ENCODE measurements at regions not wholly inside any gene's neighbourhood (a gene's known extent, or its start where the extent isn't known, plus 50 kb on each side); places are given as distances from the start of the nearest gene placed in this dataset.

DNA sequence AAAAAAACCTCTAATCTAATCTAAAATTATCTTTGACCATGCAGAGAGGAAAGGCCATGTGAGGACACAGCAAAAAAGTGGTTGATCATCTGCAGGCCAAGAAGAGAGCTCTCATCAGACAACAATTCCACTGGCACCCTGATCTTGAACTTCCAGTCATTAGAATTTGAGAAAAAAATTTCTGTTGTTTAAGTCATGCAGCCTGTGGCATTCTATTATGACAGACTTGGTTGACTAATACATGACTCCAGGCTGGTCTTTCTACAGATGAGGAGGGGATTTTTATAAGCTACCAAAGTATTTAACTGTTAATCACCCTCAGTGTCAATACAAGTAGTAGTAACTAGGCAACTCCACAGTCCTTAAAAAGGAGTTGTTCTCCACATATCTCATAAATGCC lies 358.5 kb upstream of the RGMB start:
- DNase-seq = no peak

DNA sequence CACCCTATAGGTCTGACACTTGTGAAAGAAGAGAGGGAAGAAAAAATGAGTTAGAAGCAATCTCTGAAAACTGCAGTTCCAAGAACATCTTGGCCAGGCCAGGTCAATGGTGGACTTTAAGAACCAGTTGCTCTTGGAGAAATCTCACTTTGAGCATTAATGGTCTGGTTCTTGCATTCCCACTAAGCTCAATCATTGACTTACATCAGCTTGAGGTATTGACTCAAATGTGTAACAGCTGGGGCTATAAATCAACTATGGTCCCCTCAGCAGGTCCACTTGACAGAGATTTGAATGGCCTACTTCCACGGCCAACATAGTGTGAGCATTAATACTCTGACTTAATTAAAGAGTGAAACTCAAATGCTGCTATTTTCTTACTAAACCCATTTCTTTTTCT lies 357.8 kb upstream of the RGMB start:
- DNase-seq = no peak

- DNase-seq = no peak
Measured at GRCh38 chr5:98416541-98416940, 356.9 kb upstream of the RGMB start.

- DNase-seq = no peak
Measured at GRCh38 chr5:98419825-98420224, 353.6 kb upstream of the RGMB start.

GRCh38 chr5:98424681-98425450 lies 348.6 kb upstream of the RGMB start:
- DNase-seq = no peak

DNA sequence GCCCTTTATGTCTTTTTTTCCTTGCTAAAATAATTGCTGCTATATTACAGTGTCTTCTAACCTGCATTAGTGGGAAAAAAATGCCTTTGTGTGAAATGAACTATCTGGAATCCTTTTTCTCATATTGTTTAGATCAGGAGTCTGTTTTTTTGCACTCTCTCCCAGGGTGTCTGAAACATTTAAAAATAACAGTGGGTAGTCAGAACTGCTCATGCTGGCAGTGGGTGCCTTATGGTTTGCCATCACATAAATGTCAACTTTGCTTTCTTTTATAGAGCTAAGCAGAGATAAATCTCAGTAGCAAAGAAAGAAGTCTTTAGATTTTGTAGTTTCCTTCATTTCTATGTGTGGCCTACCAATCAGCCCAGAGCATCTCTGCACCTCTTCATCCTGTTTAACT lies 347.8 kb upstream of the RGMB start:
- peak in 1 of 2 donors; percentile 5 for DNase-seq

DNA sequence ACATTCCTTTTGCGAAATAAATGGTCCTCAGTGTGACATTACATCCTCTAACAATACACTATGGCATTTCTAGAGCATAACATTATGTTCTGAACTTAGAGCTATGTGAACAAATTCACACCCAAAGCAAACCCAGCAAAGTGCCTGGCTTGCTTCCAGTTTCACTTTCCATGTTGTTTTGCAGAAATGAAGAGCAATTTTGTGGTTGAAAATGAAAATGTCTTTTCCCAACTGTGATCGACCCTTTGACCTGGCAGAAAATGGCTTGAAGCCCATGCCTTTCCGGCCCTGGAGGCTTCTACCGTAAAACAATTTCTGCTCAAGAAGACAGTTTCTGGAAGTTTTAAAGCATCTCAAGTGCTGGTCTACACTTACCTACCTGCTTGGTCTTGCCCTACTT lies 344.7 kb upstream of the RGMB start:
- DNase-seq = no peak

DNA sequence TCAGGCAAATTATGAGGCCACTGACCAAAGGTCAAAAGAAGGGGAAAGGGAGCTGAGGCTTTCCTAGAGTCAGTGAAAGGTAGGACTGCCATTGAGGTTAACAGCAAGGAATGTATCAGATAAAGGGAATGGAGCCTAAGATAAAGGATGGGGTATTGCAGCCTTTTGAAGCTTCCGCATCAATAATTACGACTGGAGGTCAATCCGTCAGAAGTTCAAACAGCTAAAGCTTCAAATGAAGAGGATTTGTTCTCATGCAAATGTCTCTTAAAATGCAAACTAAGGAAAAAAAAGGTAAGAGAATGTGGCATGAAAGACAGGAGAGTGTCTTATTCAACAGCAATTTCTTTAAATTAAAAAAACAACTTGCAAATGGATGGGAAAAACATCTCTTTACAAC lies 341.1 kb upstream of the RGMB start:
- DNase-seq = no peak

- no peak for DNase-seq
Measured at GRCh38 chr5:98433022-98433421, 340.4 kb upstream of the RGMB start.

DNA sequence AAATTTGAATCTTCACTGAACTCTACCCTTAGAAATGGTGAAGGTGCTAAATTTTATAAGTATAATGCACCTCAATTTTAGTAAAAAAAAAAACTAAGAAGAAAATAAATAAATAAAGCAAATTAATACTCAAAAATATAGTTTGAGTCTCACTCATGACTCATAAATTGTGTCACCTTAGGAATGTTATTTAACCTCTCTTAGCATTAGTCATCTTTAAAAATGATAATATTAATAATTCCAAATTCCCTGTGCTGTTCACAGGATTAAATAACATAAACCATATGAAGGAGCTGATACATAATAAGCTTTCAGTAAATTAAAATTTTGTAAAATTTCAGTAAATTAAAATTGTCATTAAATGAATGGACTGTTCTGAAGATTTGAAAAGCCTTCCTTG lies 339.8 kb upstream of the RGMB start:
- no peak for DNase-seq

DNA sequence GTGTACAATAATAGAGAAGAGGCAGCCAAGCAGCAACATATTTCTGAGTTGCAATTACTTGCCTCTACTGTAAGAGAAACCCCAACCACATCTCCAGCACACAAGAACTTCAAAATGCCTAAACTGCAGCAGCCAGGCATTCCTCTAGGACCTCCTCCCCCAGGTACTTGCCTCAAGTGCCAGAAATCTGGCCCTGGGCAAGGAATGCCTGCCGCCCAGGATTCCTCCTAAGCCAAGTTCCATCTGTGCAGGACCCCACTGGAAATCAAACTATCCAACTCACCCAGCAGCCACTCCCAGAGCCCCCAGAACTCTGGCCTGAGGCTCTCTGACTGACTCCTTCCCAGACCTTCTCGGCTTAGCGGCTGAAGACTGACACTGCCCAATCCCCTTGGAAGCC lies 336.8 kb upstream of the RGMB start:
- no peak for DNase-seq

GRCh38 chr5:98442448-98442847 lies 331.0 kb upstream of the RGMB start:
- DNase-seq = no peak

GRCh38 chr5:98443881-98444280 lies 329.6 kb upstream of the RGMB start:
- no peak for DNase-seq

- no peak for DNase-seq
Measured at GRCh38 chr5:98453296-98453695, 320.2 kb upstream of the RGMB start.

DNA sequence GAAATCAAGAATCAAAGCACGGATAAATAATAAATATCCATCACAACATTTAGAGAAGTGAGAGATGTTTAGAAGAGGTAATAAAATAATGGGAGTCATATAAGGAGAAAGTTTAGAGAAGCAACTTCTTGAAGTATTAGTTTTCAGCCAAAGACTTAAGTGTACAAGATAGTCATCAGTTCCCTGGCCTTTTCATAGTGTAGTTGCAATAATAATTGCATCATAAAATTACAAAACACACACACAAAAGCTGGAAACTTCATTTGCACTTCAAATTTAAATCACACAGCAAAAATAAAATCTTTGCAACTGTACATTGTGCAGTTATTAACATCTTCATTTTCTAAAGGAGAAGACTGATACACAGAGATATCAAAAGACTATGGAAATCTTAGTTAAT lies 319.1 kb upstream of the RGMB start:
- no peak for DNase-seq

- DNase-seq = no peak
Measured at GRCh38 chr5:98454904-98455303, 318.6 kb upstream of the RGMB start.

DNA sequence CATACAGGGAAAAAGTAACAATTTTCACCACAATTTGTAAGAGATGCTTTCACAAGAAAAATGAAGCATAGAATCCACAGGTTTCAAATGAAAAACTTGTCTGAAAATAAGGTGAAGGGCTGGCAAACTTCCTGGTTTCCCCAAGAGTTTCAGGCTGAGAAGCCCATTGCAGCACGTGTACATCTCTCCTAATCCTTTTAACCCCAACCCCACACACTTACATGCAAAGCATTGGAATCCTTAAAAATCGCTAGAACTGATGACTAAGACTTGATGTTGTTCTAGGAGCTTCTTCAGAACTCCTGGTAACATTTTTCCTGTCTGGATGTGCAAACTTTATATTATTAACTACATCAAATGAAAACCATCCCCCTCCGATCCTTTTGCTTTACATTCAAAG lies 317.8 kb upstream of the RGMB start:
- DNase-seq = no peak

- DNase-seq = no peak
Measured at GRCh38 chr5:98458004-98458403, 315.5 kb upstream of the RGMB start.

- DNase-seq = no peak
Measured at GRCh38 chr5:98458726-98459125, 314.7 kb upstream of the RGMB start.

GRCh38 chr5:98460536-98460935 lies 312.9 kb upstream of the RGMB start:
- no peak for DNase-seq

DNA sequence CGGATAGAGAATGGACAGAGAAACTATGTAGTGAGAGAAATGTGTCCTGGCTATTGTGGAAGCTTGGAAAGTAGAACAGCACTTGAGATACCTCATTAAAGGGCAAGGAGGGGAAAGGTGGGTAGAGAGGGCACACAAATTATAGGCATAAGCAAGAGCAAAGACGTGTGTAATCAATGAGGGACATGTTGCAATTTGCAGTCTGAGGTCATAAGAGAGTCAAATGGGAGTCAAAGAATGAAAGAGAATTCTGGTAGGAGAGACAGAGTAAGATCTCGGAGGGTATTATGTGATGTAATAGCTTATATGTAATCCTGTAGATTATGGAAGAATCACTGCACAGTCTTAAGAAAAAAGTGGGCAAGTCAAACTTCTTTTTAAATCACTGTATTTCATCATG lies 312.0 kb upstream of the RGMB start:
- no peak for DNase-seq

GRCh38 chr5:98463222-98463621 lies 310.2 kb upstream of the RGMB start:
- DNase-seq = no peak

DNA sequence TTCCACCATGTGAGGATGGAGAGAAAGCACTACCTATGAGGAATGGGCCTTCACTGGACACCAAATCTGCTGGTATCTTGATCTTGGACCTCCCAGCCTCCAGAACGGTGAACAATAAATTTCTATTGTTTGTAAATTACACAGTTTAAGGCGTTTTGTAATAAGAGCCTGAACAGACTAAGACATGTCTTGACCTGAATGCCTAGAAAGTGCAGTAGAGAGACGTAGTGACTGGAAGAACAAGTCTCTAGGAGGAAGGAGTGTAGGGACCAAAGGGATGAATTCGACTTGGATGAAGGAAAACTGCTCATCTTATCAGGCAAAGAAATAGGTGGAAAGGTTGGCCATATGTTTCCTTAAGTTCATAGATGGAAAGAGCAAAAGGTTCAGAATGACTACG lies 309.8 kb upstream of the RGMB start:
- DNase-seq = no peak

- no peak for DNase-seq
Measured at GRCh38 chr5:98464737-98465330, 308.6 kb upstream of the RGMB start.

Data from hippocampal formation (tissue), 2 donors.